Left ventricle myocardium inferior (tissue), 1 donor: ENCODE measurements at regions not wholly inside any gene's neighbourhood (a gene's known extent, or its start where the extent isn't known, plus 50 kb on each side); places are given as distances from the start of the nearest gene placed in this dataset.

Source experiments
- DNase-seq: peaks from one replicate; pipeline ENCODE4 v3.0.0-alpha.2; 2020
- H3K27ac ChIP-seq: fragments of 200-600 bp; replicated peaks from 2 replicates; pipeline ENCODE4 v1.8.0; 2021
- H3K27me3 ChIP-seq: fragments of 200-600 bp; 2 replicates; pipeline ENCODE4 v1.8.0; 2021; ENCODE audit warnings: low read depth
- H3K36me3 ChIP-seq: fragments of 200-600 bp; 2 replicates; pipeline ENCODE4 v1.8.0; 2021
- H3K4me1 ChIP-seq: fragments of 200-600 bp; 2 replicates; pipeline ENCODE4 v1.8.0; 2021
- H3K4me3 ChIP-seq: fragments of 200-600 bp; 2 replicates; pipeline ENCODE4 v1.8.0; 2021; ENCODE audit warnings: mild to moderate bottlenecking, moderate library complexity
- H3K9me3 ChIP-seq: fragments of 200-600 bp; replicated peaks from 2 replicates; pipeline ENCODE4 v1.8.0; 2021
- intact Hi-C: fragments of 100-400 bp; cut with micrococcal nuclease; formaldehyde crosslinking; loops from one replicate; pipeline ENCODE4 v1.11.0; 2022
- TF ChIP-seq, protein P1 (sequence below): fragments of 200-600 bp; IDR thresholded peaks from 2 replicates; pipeline ENCODE4 v1.8.0; 2021; ENCODE audit warnings: antibody characterized with exemption, mild to moderate bottlenecking, borderline replicate concordance
- donor health status: DM: no; HTN: yes; CAD: no; lungs with severe emphysema.

- TF ChIP-seq, protein P1, sequence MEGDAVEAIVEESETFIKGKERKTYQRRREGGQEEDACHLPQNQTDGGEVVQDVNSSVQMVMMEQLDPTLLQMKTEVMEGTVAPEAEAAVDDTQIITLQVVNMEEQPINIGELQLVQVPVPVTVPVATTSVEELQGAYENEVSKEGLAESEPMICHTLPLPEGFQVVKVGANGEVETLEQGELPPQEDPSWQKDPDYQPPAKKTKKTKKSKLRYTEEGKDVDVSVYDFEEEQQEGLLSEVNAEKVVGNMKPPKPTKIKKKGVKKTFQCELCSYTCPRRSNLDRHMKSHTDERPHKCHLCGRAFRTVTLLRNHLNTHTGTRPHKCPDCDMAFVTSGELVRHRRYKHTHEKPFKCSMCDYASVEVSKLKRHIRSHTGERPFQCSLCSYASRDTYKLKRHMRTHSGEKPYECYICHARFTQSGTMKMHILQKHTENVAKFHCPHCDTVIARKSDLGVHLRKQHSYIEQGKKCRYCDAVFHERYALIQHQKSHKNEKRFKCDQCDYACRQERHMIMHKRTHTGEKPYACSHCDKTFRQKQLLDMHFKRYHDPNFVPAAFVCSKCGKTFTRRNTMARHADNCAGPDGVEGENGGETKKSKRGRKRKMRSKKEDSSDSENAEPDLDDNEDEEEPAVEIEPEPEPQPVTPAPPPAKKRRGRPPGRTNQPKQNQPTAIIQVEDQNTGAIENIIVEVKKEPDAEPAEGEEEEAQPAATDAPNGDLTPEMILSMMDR, result no peak
- Histone ChIP-seq H3K4me1 (peaks cover 40% of the 10 kb centered on the region), H3K36me3 (no peaks in the 10 kb centered on the region), H3K27ac (peak overlapping the region; percentile 72), H3K27me3 (no peaks in the 10 kb centered on the region), H3K9me3 (no peaks in the 10 kb centered on the region), H3K4me3 (no peak overlapping the region)
- intact Hi-C loops, result no loop called here
- DNase-seq, result no peak
Measured at GRCh38 chr4:17168571-17168970, 270.1 kb upstream of the LDB2 start.

DNA sequence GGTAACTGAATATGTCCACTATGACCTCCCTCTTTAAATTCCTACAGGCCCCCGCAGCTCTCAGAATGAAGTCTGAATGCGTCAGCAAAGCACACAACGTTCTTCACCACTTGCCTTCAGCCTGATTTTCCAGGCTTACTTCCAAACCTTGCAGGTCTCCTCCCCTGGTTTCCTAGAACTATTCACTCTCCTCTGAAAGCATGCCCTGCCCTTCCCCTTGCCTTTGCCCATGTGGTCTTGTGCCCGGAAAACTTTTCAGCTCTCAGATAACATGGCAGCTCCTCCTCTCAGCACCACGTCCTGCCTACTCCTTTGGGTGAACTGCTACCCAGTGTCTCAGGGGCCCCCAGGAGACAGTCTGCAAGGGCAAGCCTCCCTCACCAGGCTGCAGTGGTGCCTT lies 268.5 kb upstream of the LDB2 start:
- no peaks in the 10 kb centered on the region for H3K36me3 ChIP-seq
- peaks cover 36% of the 10 kb centered on the region for H3K4me1 ChIP-seq
- TF ChIP-seq, protein P1, result no peak
- peak overlapping the region; percentile 72 for H3K27ac ChIP-seq
- intact Hi-C loops, result no loop called here
- H3K4me3 ChIP-seq, result no peak overlapping the region
- no peaks in the 10 kb centered on the region for H3K27me3 ChIP-seq
- H3K9me3 ChIP-seq, result peaks cover 7% of the 10 kb centered on the region
- DNase-seq, result peak; percentile 25

DNA sequence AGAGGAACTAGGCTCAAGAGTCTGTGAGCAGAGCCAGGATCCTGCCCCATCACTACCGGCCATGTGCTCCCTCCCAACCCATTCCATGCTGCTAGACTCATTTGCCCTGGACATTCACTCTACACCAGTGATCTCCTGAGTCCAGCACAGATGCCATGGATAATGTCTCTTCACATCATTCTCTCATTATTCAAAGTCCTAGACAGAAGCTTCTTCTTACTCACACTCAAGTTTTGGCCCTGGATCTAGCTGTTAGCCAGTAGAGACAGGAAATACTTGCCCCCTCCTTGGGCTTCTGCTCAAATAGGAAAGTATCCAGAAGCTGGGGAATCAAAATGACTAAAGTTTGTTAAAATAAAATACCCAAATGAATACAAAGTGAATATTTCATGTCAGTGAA lies 266.8 kb upstream of the LDB2 start:
- TF ChIP-seq, protein P1, result no peak
- no peaks in the 10 kb centered on the region for H3K27me3 ChIP-seq
- H3K4me3 ChIP-seq, result no peak overlapping the region
- H3K4me1 ChIP-seq, result peaks cover 36% of the 10 kb centered on the region
- no peak overlapping the region for H3K27ac ChIP-seq
- H3K36me3 ChIP-seq, result no peaks in the 10 kb centered on the region
- intact Hi-C loops, result no loop called here
- peaks cover 22% of the 10 kb centered on the region for H3K9me3 ChIP-seq
- DNase-seq, result no peak

DNA sequence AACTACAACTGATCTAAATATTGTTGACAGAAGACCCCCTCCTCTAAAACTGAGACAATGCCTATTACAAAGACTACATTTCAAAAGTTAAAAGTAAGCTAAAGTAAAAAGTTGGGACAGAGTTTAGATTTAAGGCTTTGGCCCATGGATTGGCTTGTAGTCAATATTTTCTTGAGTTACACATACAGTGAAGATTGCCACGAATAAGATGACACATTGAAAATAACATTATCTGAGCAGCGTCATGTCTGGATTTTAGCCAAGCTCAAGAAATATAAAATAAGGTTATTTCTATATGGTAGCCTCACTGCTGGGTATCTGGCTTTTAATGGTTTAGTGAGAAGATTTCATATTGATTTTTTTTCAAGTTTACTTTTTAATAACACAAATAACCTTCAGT lies 266.2 kb upstream of the LDB2 start:
- Histone ChIP-seq H3K9me3 (peaks cover 28% of the 10 kb centered on the region), H3K27me3 (no peaks in the 10 kb centered on the region), H3K4me3 (no peak overlapping the region), H3K27ac (no peak overlapping the region), H3K4me1 (peaks cover 36% of the 10 kb centered on the region), H3K36me3 (no peaks in the 10 kb centered on the region)
- TF ChIP-seq, protein P1, result no peak
- intact Hi-C loops, result no loop called here
- no peak for DNase-seq

DNA sequence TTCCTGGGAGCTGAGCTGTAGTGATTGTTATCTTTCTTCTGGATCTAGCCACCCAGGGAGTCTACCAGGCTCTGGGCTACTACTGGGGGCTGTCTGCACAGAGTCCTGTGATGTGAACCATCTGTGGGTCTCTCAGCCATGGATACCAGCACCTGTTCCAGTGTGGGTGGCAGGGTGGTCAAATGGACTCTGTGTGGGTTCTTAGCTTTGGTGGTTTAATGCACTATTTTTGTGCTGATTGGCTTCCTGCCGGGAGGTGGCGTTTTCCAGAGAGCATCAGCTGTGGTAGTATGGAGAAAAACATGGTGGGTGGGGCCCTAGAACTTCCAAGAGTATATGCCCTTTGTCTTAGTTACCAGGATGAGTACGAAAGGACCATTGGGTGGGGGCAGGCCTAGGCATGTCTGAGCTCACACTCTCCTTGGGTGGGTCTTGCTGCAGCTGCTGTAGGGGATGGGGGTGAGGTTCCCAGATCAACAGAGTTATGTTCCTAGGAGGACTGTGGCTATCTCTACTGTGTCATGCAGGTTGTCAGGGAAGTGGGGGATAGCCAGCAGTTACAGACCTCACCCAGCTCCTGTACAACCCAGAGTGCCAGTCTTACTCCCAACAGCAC lies 264.8 kb upstream of the LDB2 start:
- Histone ChIP-seq H3K36me3 (no peaks in the 10 kb centered on the region), H3K4me1 (peaks cover 23% of the 10 kb centered on the region), H3K9me3 (peaks cover 39% of the 10 kb centered on the region), H3K27ac (no peak overlapping the region), H3K27me3 (no peaks in the 10 kb centered on the region), H3K4me3 (no peak overlapping the region)
- DNase-seq, result no peak
- TF ChIP-seq, protein P1, result no peak
- intact Hi-C loops, result no loop called here

DNA sequence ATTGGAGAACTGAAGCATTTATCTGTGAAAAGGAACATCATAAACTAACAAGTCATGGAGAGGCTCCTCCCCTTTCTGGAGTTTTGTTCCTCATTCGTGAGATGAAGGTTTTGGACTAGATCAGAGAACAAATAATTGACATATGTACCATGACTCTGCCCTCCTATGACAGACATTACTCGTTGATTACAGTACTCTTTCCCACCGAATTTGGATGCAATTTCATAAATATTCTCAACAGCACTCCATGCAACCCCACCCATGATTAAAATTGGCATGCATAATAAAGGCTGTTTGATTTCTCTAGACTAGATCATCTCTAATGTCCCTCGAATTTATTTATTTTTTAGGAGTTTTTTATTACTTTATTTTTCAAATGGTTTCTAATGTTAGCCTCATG lies 258.9 kb upstream of the LDB2 start:
- intact Hi-C loops, result no loop called here
- H3K27me3 ChIP-seq, result no peaks in the 10 kb centered on the region
- H3K27ac ChIP-seq, result no peak overlapping the region
- H3K36me3 ChIP-seq, result no peaks in the 10 kb centered on the region
- DNase-seq, result no peak
- TF ChIP-seq, protein P1, result no peak
- peaks cover 35% of the 10 kb centered on the region for H3K9me3 ChIP-seq
- H3K4me1 ChIP-seq, result no peaks in the 10 kb centered on the region
- H3K4me3 ChIP-seq, result no peak overlapping the region
